Loucy (cell line): ENCODE measurements at regions not wholly inside any gene's neighbourhood (a gene's known extent, or its start where the extent isn't known, plus 50 kb on each side); places are given as distances from the start of the nearest gene placed in this dataset.

ENCODE experiments used
- H2AFZ ChIP-seq: fragments of 200-600 bp; sonication (generic); 2 replicates; pipeline ENCODE4 v1.6.0; 2016; ENCODE audit warnings: antibody characterized with exemption, mild to moderate bottlenecking, low read length, moderate library complexity
- H3F3A ChIP-seq: fragments of 200-600 bp; 2 replicates; pipeline ENCODE4 v1.6.0; 2016; ENCODE audit warnings: antibody characterized with exemption, low read depth, mild to moderate bottlenecking
- H3K27me3 ChIP-seq: fragments of 200-600 bp; sonication (generic); 2 replicates; pipeline ENCODE4 v1.6.1; 2014; ENCODE audit warnings: low read length, mild to moderate bottlenecking; ENCODE audit not compliant: insufficient read depth, poor library complexity, severe bottlenecking
- H3K36me3 ChIP-seq: fragments of 200-600 bp; sonication (generic); 2 replicates; pipeline ENCODE4 v1.6.1; 2016; ENCODE audit warnings: low read length; ENCODE audit not compliant: insufficient read depth
- H3K4me1 ChIP-seq: fragments of 200-600 bp; sonication (generic); 2 replicates; pipeline ENCODE4 v1.5.1; 2014; ENCODE audit warnings: low read length, mild to moderate bottlenecking; ENCODE audit not compliant: insufficient read depth, poor library complexity, severe bottlenecking
- H3K4me2 ChIP-seq: fragments of 200-600 bp; sonication (generic); 2 replicates; pipeline ENCODE4 v1.6.0; 2014; ENCODE audit warnings: antibody characterized with exemption, low read length, low read depth, mild to moderate bottlenecking; ENCODE audit not compliant: poor library complexity, severe bottlenecking
- H3K4me3 ChIP-seq: fragments of 200-600 bp; sonication (generic); 2 replicates; pipeline ENCODE4 v1.5.1; 2014; ENCODE audit warnings: low read length, mild to moderate bottlenecking, mixed read lengths; ENCODE audit not compliant: poor library complexity, severe bottlenecking
- H3K79me2 ChIP-seq: fragments of 200-600 bp; sonication (generic); 2 replicates; pipeline ENCODE4 v1.6.1; 2014; ENCODE audit warnings: low read length; ENCODE audit not compliant: insufficient read depth
- H3K9ac ChIP-seq: fragments of 200-600 bp; sonication (generic); 2 replicates; pipeline ENCODE4 v1.6.0; 2014; ENCODE audit warnings: mild to moderate bottlenecking, low read depth, low read length, moderate library complexity; ENCODE audit not compliant: poor library complexity, severe bottlenecking
- H3K9me2 ChIP-seq: fragments of 200-600 bp; sonication (generic); replicated peaks from 2 replicates; pipeline ENCODE4 v1.6.1; 2016; ENCODE audit warnings: low read depth, low read length, mixed read lengths
- H3K9me3 ChIP-seq: fragments of 200-600 bp; sonication (generic); 2 replicates; pipeline ENCODE4 v1.6.1; 2014; ENCODE audit warnings: mild to moderate bottlenecking, antibody characterized with exemption, low read length, low read depth; ENCODE audit not compliant: insufficient read depth
- H4K20me1 ChIP-seq: fragments of 200-600 bp; sonication (generic); 2 replicates; pipeline ENCODE4 v1.6.0; 2014; ENCODE audit warnings: antibody characterized with exemption, low read length, mild to moderate bottlenecking; ENCODE audit not compliant: insufficient read depth, poor library complexity, severe bottlenecking
- CTCF ChIP-seq: fragments of 200-600 bp; sonication (generic); conservative IDR thresholded peaks from 2 replicates; pipeline ENCODE4 v1.5.1; 2014; ENCODE audit warnings: mild to moderate bottlenecking, antibody characterized with exemption, low read length
- EZH2phosphoT487 ChIP-seq: fragments of 200-600 bp; IDR thresholded peaks from 2 replicates; pipeline ENCODE4 v1.6.1; 2018; ENCODE audit warnings: antibody characterized with exemption, mild to moderate bottlenecking, moderate library complexity, borderline replicate concordance

GRCh38 chr5:25849270-25849669 lies 1189.1 kb downstream of the CDH9 start:
- Histone ChIP-seq H3K36me3 (no peaks in the 10 kb centered on the region), H3F3A (no peaks in the 10 kb centered on the region), H3K9me2 (no peaks in the 10 kb centered on the region), H3K4me3 (no peak overlapping the region), H3K27me3 (no peaks in the 10 kb centered on the region), H3K9me3 (no peaks in the 10 kb centered on the region), H4K20me1 (no peaks in the 10 kb centered on the region), H3K79me2 (no peaks in the 10 kb centered on the region), H3K9ac (no peak overlapping the region), H3K4me2 (no peak overlapping the region), H2AFZ (no peak overlapping the region), H3K4me1 (no peaks in the 10 kb centered on the region)
- no peak for TF ChIP-seq EZH2phosphoT487
- no peak for TF ChIP-seq CTCF

GRCh38 chr5:25823330-25823873 lies 1178.6 kb upstream of the CDH10 start:
- TF ChIP-seq EZH2phosphoT487 = no peak
- TF ChIP-seq CTCF = no peak

More at GRCh38 chr5:25823330-25823873, 1178.6 kb upstream of the CDH10 start:
- H3K9me3 ChIP-seq = no peaks in the 10 kb centered on the region
- no peaks in the 10 kb centered on the region for H3K36me3 ChIP-seq
- no peak overlapping the region for H3K9ac ChIP-seq
- H3K4me2 ChIP-seq = no peak overlapping the region
- H3K4me1 ChIP-seq = no peaks in the 10 kb centered on the region
- no peaks in the 10 kb centered on the region for H4K20me1 ChIP-seq
- no peaks in the 10 kb centered on the region for H3K9me2 ChIP-seq
- no peaks in the 10 kb centered on the region for H3K27me3 ChIP-seq
- no peaks in the 10 kb centered on the region for H3K79me2 ChIP-seq
- H3K4me3 ChIP-seq = no peak overlapping the region
- no peak overlapping the region for H2AFZ ChIP-seq
- H3F3A ChIP-seq = no peaks in the 10 kb centered on the region
